Skeletal muscle cell (primary cell): ENCODE measurements at regions not wholly inside any gene's neighbourhood (a gene's known extent, or its start where the extent isn't known, plus 50 kb on each side); places are given as distances from the start of the nearest gene placed in this dataset.

Source experiments
- DNase-seq: peaks from one replicate; pipeline ENCODE4 v3.0.0-alpha.2; 2010; ENCODE audit warnings: low read depth
- H3K4me3 ChIP-seq: 2 replicates; pipeline ENCODE4 v1.5.1; 2011; ENCODE audit warnings: low read depth, mild to moderate bottlenecking, control low read depth, low read length, moderate library complexity

DNA sequence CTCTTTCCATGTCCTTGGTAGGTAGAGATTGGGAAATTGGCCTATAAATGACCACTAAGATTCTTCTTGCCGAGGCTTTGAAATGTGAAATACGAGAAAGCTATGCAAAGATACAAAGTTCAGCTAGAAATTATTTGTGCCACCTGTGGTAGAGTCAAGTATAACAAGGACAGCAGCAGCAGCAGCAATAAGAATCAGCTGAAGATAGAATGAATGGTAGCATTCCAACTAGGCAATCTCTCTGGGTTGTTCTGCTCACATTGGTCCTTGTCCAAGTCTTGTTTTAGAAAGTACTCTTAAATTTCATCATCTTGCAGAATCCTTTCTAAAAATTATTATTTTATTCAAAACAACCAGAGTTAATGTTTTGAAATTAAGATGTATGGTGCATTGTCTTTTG is 67.8 kb upstream of the PCDH10 start:
- no peak for DNase-seq
- no peak overlapping the region for H3K4me3 ChIP-seq

DNA sequence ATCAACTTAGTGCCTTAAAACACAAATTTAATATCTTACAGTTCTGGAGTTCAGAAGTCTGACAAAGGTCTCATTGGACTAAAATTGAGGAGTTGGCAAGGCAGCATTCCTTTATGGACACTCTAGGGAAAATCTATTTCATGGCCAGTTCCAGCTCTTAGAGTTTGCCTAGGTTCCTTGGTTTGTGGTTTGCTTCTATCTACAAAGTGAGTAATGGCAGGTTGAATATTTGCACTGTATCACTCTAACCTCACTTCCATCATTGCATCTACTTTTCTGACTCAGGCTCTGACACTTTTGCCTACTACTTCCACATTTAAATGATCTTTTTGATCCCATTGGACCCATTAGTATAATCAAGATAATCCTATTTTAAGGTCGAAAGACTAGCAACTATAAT is 64.7 kb upstream of the PCDH10 start:
- no peak for DNase-seq
- no peak overlapping the region for H3K4me3 ChIP-seq

DNA sequence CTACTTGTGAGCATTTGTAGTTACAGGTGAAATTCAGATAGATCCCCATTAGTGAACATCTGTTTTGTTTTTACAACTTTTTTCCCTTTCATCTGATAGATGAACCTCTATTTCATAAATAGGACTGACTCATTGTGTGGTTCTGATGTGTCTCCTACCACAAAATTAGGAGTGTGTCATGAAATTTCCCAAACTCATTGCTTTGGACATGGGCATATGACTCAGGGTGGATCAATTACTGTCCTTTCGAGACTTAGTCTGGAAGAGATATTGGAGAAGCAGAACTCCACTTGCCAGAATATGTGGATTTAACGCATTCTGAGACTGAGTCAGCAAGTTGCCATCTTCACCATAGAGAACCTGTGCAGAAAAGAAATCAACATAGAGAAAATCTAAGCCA is 53.5 kb upstream of the PCDH10 start:
- DNase-seq: no peak
- no peak overlapping the region for H3K4me3 ChIP-seq

DNA sequence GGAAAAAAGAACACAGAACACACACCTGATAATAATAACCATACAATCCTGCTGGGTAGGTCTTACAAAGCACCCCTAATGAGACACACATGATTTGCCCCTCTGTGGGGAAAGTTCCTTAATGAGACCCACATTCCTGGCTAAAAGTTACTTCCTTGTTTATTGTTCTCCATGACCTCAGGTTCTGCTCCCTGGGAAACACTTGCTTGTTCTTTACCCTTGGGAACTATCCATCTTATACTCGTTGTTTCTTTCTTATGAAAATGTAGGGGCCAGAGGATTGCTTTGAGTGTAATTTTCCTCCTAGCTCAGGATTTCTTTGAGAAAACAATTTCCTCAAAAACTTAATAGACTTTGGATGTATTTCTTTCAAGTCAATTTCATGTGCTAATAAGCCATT is 52.1 kb upstream of the PCDH10 start:
- no peak overlapping the region for H3K4me3 ChIP-seq
- DNase-seq: no peak
